ENCODE measurements at regions not wholly inside any gene's neighbourhood (a gene's known extent, or its start where the extent isn't known, plus 50 kb on each side); places are given as distances from the start of the nearest gene placed in this dataset.

GRCh38 chr3:191809326-191809949 is 348.5 kb downstream of the PYDC2 start:
- Histone ChIP-seq H3K4me1 (no peaks in the 10 kb centered on the region), H3K4me3 (no peak overlapping the region), H3K27me3 (no peaks in the 10 kb centered on the region), H3K36me3 (no peaks in the 10 kb centered on the region), H3K27ac (no peak overlapping the region), H3K9me3 (no peaks in the 10 kb centered on the region)
- in situ Hi-C loops (cut with MboI; ENCODE audit: low pct_ligation_motif_present in 1 of 4, low pct_unique_long_range_greater_than_20kb in 1 of 4, low sequenced_read_pairs in 3 of 4) (no loop called here), intact Hi-C loops (cut with DNase I; ENCODE audit: low total_unique reads) (no loop called here)
- WGBS, 2 donors (ENCODE audit: low coverage in 1 of 2) = 96 to 100% methylated on average over 1 of the region's 1 CpG
- no peak for DNase-seq
- no peak for TF ChIP-seq POLR2AphosphoS5 (IDR thresholded peaks at IDR 0.05)
- TF ChIP-seq EP300 (IDR thresholded peaks at IDR 0.05; ENCODE audit: low read depth) = no peak
- TF ChIP-seq POLR2A (IDR thresholded peaks at IDR 0.05) = no peak
- no peak for TF ChIP-seq CTCF (IDR thresholded peaks at IDR 0.05)

- in situ Hi-C loops (cut with MboI; ENCODE audit: low pct_ligation_motif_present in 1 of 4, low pct_unique_long_range_greater_than_20kb in 1 of 4, low sequenced_read_pairs in 3 of 4) = no loop called here
- DNase-seq = no peak
- no peak overlapping the region for H3K27ac ChIP-seq
- no peak overlapping the region for H3K4me3 ChIP-seq
- H3K9me3 ChIP-seq = peaks cover 0 to under 1% of the 10 kb centered on the region in 2 donors
- no peak for TF ChIP-seq CTCF (IDR thresholded peaks at IDR 0.05)
- no peak for TF ChIP-seq POLR2AphosphoS5 (IDR thresholded peaks at IDR 0.05)
- no peak for TF ChIP-seq POLR2A (IDR thresholded peaks at IDR 0.05)
- no peak for TF ChIP-seq EP300 (IDR thresholded peaks at IDR 0.05; ENCODE audit: low read depth)
- intact Hi-C loops (cut with DNase I; ENCODE audit: low total_unique reads) = no loop called here
- no peaks in the 10 kb centered on the region for H3K27me3 ChIP-seq
- H3K4me1 ChIP-seq = no peaks in the 10 kb centered on the region
- no peaks in the 10 kb centered on the region for H3K36me3 ChIP-seq
These were observed 352.3 kb downstream of the PYDC2 start for GRCh38 chr3:191813245-191813644.

- no peaks in the 10 kb centered on the region for H3K27me3 ChIP-seq
- no peaks in the 10 kb centered on the region for H3K36me3 ChIP-seq
- in situ Hi-C loops (cut with MboI; ENCODE audit: low pct_ligation_motif_present in 1 of 4, low pct_unique_long_range_greater_than_20kb in 1 of 4, low sequenced_read_pairs in 3 of 4) = no loop called here
- no peak for TF ChIP-seq EP300 (IDR thresholded peaks at IDR 0.05; ENCODE audit: low read depth)
- no peak for TF ChIP-seq POLR2AphosphoS5 (IDR thresholded peaks at IDR 0.05)
- TF ChIP-seq POLR2A (IDR thresholded peaks at IDR 0.05) = no peak
- TF ChIP-seq CTCF (IDR thresholded peaks at IDR 0.05) = no peak
- H3K4me1 ChIP-seq = no peaks in the 10 kb centered on the region
- no peak overlapping the region for H3K4me3 ChIP-seq
- no peak overlapping the region for H3K27ac ChIP-seq
- H3K9me3 ChIP-seq = no peaks in the 10 kb centered on the region
- DNase-seq = no peak
- intact Hi-C loops (cut with DNase I; ENCODE audit: low total_unique reads) = no loop called here
These were observed 387.9 kb downstream of the PYDC2 start for GRCh38 chr3:191848818-191849217.

GRCh38 chr3:191859531-191859930 is 398.6 kb downstream of the PYDC2 start:
- TF ChIP-seq POLR2AphosphoS5 (IDR thresholded peaks at IDR 0.05) (no peak), EP300 (IDR thresholded peaks at IDR 0.05; ENCODE audit: low read depth) (no peak), CTCF (IDR thresholded peaks at IDR 0.05) (no peak), POLR2A (IDR thresholded peaks at IDR 0.05) (no peak)
- 91 to 93% methylated on average over 3 of the region's 3 CpGs for WGBS, 2 donors (ENCODE audit: low coverage in 1 of 2)
- DNase-seq = no peak
- in situ Hi-C loops (cut with MboI; ENCODE audit: low pct_ligation_motif_present in 1 of 4, low pct_unique_long_range_greater_than_20kb in 1 of 4, low sequenced_read_pairs in 3 of 4) = no loop called here
- Histone ChIP-seq H3K4me3 (no peak overlapping the region), H3K9me3 (no peaks in the 10 kb centered on the region), H3K4me1 (no peaks in the 10 kb centered on the region), H3K27me3 (no peaks in the 10 kb centered on the region), H3K36me3 (no peaks in the 10 kb centered on the region), H3K27ac (no peak overlapping the region)
- intact Hi-C loops (cut with DNase I; ENCODE audit: low total_unique reads) = no loop called here

Data from transverse colon (tissue), 4 donors.